T-helper 2 cell treated with Interferon-gamma antibody and Interleukin-4, amounts not matched to agents 5 μg/mL and 100 μg/mL, for 36 hours (primary cell): ENCODE measurements at regions not wholly inside any gene's neighbourhood (a gene's known extent, or its start where the extent isn't known, plus 50 kb on each side); places are given as distances from the start of the nearest gene placed in this dataset.

Source experiments
- DNase-seq: peaks from one replicate; pipeline ENCODE4 v3.0.0; 2021; ENCODE audit warnings: low spot score
- H3K27ac Mint-ChIP-seq: one replicate; pipeline ENCODE4 v1.8.0; 2021; ENCODE audit warnings: mild to moderate bottlenecking, mixed read lengths
- H3K27me3 Mint-ChIP-seq: one replicate; pipeline ENCODE4 v1.8.0; 2021; ENCODE audit warnings: low read depth, mixed read lengths
- H3K36me3 Mint-ChIP-seq: one replicate; pipeline ENCODE4 v1.8.0; 2021; ENCODE audit warnings: low read depth, mixed read lengths
- H3K4me1 Mint-ChIP-seq: one replicate; pipeline ENCODE4 v1.8.0; 2021; ENCODE audit warnings: low read depth, mixed read lengths
- H3K4me3 Mint-ChIP-seq: one replicate; pipeline ENCODE4 v1.8.0; 2022; ENCODE audit warnings: mild to moderate bottlenecking, moderate library complexity, mixed read lengths
- H3K9me3 Mint-ChIP-seq: one replicate; pipeline ENCODE4 v1.8.0; 2021; ENCODE audit warnings: mixed read lengths

DNA sequence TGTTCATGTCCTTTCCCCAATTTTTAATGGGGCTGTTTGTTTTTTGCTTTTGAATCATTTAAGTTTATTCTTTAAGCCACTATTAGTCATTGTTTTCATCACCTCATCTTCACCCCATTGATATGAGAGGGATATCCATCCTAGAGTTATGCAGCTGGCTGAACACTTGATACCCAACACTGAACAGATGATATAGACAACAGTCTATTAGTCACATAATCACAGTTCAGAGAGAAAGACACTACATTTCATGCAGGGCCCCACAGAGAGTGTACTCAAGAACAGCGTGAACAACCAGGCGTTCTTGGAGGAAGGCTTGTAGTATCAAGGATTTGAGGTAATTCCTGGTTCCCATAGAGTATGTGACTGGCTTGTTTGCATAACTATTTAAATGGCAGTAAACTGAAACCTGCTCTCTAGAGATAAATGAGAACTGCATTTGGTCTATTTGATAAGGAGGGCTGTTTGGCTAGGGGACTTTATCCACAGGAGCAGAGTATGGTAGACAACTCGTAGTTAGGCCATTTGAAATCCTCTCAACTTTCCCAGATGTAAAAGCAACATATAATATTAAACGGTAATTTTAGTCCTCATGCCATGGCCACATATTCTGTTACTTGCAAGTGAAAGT lies 618.7 kb downstream of the SI start:
- Mint-ChIP-seq H3K4me3 (no peak overlapping the region), H3K27me3 (no peaks in the 10 kb centered on the region), H3K4me1 (no peaks in the 10 kb centered on the region), H3K36me3 (no peaks in the 10 kb centered on the region), H3K9me3 (peaks cover 13% of the 10 kb centered on the region), H3K27ac (no peak overlapping the region)
- DNase-seq = no peak

- no peaks in the 10 kb centered on the region for H3K36me3 Mint-ChIP-seq
- no peaks in the 10 kb centered on the region for H3K27me3 Mint-ChIP-seq
- no peaks in the 10 kb centered on the region for H3K4me1 Mint-ChIP-seq
- H3K4me3 Mint-ChIP-seq = no peak overlapping the region
- H3K9me3 Mint-ChIP-seq = peaks cover 15% of the 10 kb centered on the region
- no peak overlapping the region for H3K27ac Mint-ChIP-seq
- no peak for DNase-seq
Observed at GRCh38 chr3:164458986-164459385, 619.3 kb downstream of the SI start.

- Mint-ChIP-seq H3K4me3 (no peak overlapping the region), H3K36me3 (no peaks in the 10 kb centered on the region), H3K27ac (no peak overlapping the region), H3K9me3 (peaks cover 23% of the 10 kb centered on the region), H3K4me1 (no peaks in the 10 kb centered on the region), H3K27me3 (no peaks in the 10 kb centered on the region)
- no peak for DNase-seq
Observed at GRCh38 chr3:164453714-164454113, 624.6 kb downstream of the SI start.

- no peak for DNase-seq
- Mint-ChIP-seq H3K27ac (no peak overlapping the region), H3K27me3 (no peaks in the 10 kb centered on the region)
Observed at GRCh38 chr3:164452707-164453106, 625.6 kb downstream of the SI start.

GRCh38 chr3:164451072-164451910 lies 627.0 kb downstream of the SI start:
- H3K4me3 Mint-ChIP-seq = no peak overlapping the region
- no peak overlapping the region for H3K27ac Mint-ChIP-seq
- H3K4me1 Mint-ChIP-seq = no peaks in the 10 kb centered on the region
- no peaks in the 10 kb centered on the region for H3K36me3 Mint-ChIP-seq
- DNase-seq = no peak
- no peaks in the 10 kb centered on the region for H3K27me3 Mint-ChIP-seq
- H3K9me3 Mint-ChIP-seq = peaks cover 39% of the 10 kb centered on the region

More at GRCh38 chr3:164452707-164453106, 625.6 kb downstream of the SI start:
- Mint-ChIP-seq H3K36me3 (no peaks in the 10 kb centered on the region), H3K4me1 (no peaks in the 10 kb centered on the region), H3K4me3 (no peak overlapping the region), H3K9me3 (peaks cover 28% of the 10 kb centered on the region)

- no peak for DNase-seq
- Mint-ChIP-seq H3K4me3 (no peak overlapping the region), H3K4me1 (no peaks in the 10 kb centered on the region), H3K9me3 (peaks cover 40% of the 10 kb centered on the region), H3K36me3 (no peaks in the 10 kb centered on the region), H3K27me3 (no peaks in the 10 kb centered on the region), H3K27ac (no peak overlapping the region)
Observed at GRCh38 chr3:164450276-164450905, 627.9 kb downstream of the SI start.

DNA sequence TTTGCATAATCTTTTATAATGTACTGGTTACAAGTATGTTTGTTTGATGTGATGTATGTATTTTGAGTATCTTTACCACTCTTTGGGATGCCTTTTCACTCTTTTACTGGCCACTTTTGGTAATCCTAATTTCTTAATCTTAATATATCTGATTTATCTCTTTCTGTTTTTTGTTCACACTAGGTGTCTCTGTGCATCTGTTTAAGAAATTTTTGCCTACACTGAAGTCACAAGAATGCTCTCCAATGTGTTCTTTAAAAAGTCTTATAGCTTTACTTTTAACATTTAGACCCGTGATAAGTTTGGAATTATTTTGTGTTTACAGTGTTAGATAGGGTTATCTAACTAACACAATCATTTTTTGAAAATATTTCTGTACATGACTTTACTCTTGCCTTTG lies 659.1 kb downstream of the SI start:
- Mint-ChIP-seq H3K4me1 (no peaks in the 10 kb centered on the region), H3K4me3 (no peak overlapping the region), H3K9me3 (peaks cover 15% of the 10 kb centered on the region), H3K27ac (no peak overlapping the region), H3K36me3 (no peaks in the 10 kb centered on the region), H3K27me3 (no peaks in the 10 kb centered on the region)
- DNase-seq = no peak

DNA sequence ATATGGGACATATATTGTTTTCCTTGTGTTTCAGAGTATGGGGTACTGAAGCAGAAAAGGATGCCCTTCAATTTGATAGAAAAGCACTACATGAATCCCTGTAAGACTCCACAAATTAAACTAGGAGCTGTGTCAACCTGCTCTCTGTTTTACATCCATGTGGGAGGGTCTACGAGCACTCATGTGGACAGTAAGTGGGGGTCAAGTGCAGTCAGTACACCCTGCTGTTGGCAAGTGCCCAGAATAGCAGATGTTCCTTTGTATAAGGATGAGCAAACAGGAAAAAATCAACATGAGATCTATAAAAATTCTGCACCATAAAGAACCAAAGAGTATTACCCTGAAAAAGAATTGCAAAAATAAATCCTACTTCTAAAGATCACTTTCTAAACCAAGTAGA lies 659.9 kb downstream of the SI start:
- DNase-seq = no peak
- Mint-ChIP-seq H3K9me3 (peaks cover 20% of the 10 kb centered on the region), H3K4me1 (no peaks in the 10 kb centered on the region), H3K27me3 (no peaks in the 10 kb centered on the region), H3K36me3 (no peaks in the 10 kb centered on the region), H3K27ac (no peak overlapping the region), H3K4me3 (no peak overlapping the region)

- Mint-ChIP-seq H3K4me3 (no peak overlapping the region), H3K4me1 (no peaks in the 10 kb centered on the region), H3K27ac (no peak overlapping the region), H3K36me3 (no peaks in the 10 kb centered on the region), H3K9me3 (peaks cover 25% of the 10 kb centered on the region), H3K27me3 (no peaks in the 10 kb centered on the region)
- DNase-seq = no peak
Observed at GRCh38 chr3:164417955-164418354, 660.3 kb downstream of the SI start.

- H3K9me3 Mint-ChIP-seq = peaks cover 28% of the 10 kb centered on the region
- H3K36me3 Mint-ChIP-seq = no peaks in the 10 kb centered on the region
- no peaks in the 10 kb centered on the region for H3K4me1 Mint-ChIP-seq
- H3K27ac Mint-ChIP-seq = no peak overlapping the region
- H3K4me3 Mint-ChIP-seq = no peak overlapping the region
- no peak for DNase-seq
- H3K27me3 Mint-ChIP-seq = no peaks in the 10 kb centered on the region
Observed at GRCh38 chr3:164416491-164417222, 661.6 kb downstream of the SI start.

DNA sequence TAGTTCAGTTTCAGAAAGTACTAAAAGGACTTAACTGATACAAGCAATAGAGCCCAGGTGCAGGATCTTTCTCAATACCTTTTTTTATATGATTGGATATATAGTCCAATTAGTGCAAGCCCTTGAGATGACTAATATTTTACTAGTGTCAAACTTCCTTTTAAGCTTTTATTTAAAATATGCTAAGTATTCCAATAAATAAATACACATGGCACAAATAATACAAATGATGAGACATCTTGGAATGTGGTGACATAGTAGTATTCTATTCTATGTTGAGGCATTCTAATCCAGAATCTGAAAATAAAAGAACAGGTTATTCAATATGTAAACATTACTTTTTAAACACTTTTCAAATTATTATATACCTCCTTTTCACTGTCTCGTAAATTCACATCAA lies 670.0 kb downstream of the SI start:
- Mint-ChIP-seq H3K27me3 (no peaks in the 10 kb centered on the region), H3K9me3 (peaks cover 15% of the 10 kb centered on the region), H3K27ac (no peak overlapping the region), H3K4me3 (no peak overlapping the region), H3K4me1 (no peaks in the 10 kb centered on the region), H3K36me3 (no peaks in the 10 kb centered on the region)
- DNase-seq = no peak

GRCh38 chr3:164407111-164407510 lies 671.2 kb downstream of the SI start:
- no peaks in the 10 kb centered on the region for H3K36me3 Mint-ChIP-seq
- no peaks in the 10 kb centered on the region for H3K27me3 Mint-ChIP-seq
- H3K4me1 Mint-ChIP-seq = no peaks in the 10 kb centered on the region
- no peak for DNase-seq
- H3K4me3 Mint-ChIP-seq = no peak overlapping the region
- peaks cover 11% of the 10 kb centered on the region for H3K9me3 Mint-ChIP-seq
- H3K27ac Mint-ChIP-seq = no peak overlapping the region

DNA sequence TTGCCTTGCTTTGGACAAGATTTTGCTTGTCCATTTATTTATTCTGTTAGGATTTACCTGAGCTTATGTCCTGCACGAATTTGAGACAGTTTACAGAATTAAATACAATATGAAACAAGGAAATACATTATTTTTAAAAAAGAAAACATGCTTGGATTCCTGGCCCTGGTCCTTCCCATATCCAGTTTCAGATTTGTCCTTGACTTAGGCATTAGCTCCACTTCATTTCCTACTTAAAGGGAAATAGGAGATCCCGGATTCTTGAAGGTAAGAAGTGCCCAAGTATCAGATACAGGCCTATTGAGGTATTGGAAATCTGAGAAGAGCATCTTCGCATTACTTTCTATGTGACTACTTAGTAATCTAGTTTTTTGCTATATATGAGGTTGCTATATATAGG lies 672.0 kb downstream of the SI start:
- no peaks in the 10 kb centered on the region for H3K36me3 Mint-ChIP-seq
- DNase-seq = no peak
- no peaks in the 10 kb centered on the region for H3K4me1 Mint-ChIP-seq
- peaks cover 11% of the 10 kb centered on the region for H3K9me3 Mint-ChIP-seq
- no peak overlapping the region for H3K4me3 Mint-ChIP-seq
- no peak overlapping the region for H3K27ac Mint-ChIP-seq
- H3K27me3 Mint-ChIP-seq = no peaks in the 10 kb centered on the region

- Mint-ChIP-seq H3K27me3 (no peaks in the 10 kb centered on the region), H3K27ac (no peak overlapping the region), H3K9me3 (peaks cover 9% of the 10 kb centered on the region), H3K4me3 (no peak overlapping the region), H3K4me1 (no peaks in the 10 kb centered on the region), H3K36me3 (no peaks in the 10 kb centered on the region)
- DNase-seq = no peak
Observed at GRCh38 chr3:164401923-164402322, 676.4 kb downstream of the SI start.
